Stimulated activated CD8-positive, alpha-beta memory T cell treated with anti-CD3 and anti-CD28 coated beads, Interleukin-4, amount 100 ng/mL, for 48 hours (primary cell): ENCODE measurements at regions not wholly inside any gene's neighbourhood (a gene's known extent, or its start where the extent isn't known, plus 50 kb on each side); places are given as distances from the start of the nearest gene placed in this dataset.

Experiments
- DNase-seq: peaks from one replicate; pipeline ENCODE4 v3.0.0-alpha.2; 2020

DNA sequence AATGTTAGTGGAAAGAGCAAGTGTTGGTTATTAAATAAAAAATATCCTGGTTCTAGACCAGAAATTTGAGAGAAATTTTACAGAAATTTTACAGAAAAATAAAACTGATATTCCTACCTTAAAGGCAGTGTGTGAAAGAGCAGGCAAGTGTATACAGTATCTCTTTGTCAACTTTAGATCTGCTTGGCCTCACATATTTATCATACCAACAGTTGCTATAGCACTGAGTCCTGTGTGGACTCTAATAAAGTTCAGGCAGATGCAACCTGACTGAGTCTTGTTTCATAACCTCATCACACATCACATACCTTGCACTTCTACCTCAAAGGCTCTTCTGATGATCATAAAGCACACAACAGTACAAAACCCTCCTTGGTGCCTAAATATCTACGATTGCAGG, 552.4 kb upstream of the PCDH15 start:
- no peak for DNase-seq

- DNase-seq: no peak
These were observed 550.4 kb upstream of the PCDH15 start for GRCh38 chr10:55351431-55351830.

DNA sequence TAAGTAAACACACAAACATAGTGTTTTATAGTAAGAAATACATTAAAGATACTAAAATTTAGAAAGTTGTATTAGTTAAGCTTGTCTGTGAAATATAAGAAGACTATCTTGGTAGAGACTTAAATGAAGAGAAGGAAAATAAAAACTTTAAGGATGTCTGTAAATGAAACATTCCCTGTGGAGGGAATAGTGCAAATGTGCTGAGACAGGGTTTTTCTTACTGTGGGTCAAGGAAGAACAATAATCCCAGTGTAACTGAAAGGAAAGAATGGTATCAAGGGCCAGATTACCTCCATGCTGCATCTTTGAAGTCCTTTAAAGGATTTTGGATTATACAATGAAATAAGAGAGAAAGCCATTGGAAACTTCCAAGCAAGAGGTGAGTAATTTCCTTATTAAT, 547.5 kb upstream of the PCDH15 start:
- no peak for DNase-seq

GRCh38 chr10:55330486-55330885, 529.5 kb upstream of the PCDH15 start:
- DNase-seq: no peak

DNA sequence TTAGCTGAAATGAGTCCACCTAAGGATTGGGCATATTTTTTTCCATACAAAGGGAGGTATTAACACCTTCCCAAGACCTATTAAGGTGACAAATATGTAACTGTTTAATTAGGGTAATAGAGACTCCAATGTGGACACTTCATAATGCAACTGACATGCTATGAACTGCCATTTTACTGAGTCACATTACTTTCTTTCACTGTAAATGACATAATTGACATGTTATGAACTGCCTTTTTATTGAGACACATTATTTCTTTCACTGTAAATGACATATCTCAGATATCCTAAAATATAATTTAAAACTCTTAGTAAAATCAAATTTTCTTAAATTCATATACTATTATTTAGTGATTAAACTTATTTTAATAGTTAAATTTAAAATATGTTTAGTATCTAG, 528.8 kb upstream of the PCDH15 start:
- DNase-seq: no peak

DNA sequence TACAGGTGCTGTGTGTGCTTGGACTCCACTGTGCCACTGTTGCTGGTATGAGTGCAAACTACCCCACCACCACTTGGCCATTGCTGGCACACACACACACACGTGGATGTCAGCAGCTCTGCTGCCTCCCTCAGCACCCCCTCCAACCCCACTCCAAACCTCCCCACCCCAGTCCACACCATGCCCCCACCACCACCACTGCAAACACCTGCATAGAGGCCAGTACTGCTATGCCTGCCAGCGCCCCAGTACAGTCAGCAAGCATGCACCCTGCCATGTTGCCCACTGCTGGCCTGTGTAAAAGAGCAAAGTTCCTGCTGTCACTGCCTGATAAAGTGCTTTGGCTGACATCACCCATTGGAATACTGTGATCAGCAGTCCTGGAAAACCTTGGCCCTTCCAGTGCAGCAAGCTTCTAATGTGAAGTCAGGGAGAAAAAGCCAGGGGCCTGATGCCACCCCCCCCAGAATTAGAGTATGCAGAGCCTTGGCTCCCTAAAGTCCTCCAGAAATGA, 519.2 kb upstream of the PCDH15 start:
- no peak for DNase-seq

DNA sequence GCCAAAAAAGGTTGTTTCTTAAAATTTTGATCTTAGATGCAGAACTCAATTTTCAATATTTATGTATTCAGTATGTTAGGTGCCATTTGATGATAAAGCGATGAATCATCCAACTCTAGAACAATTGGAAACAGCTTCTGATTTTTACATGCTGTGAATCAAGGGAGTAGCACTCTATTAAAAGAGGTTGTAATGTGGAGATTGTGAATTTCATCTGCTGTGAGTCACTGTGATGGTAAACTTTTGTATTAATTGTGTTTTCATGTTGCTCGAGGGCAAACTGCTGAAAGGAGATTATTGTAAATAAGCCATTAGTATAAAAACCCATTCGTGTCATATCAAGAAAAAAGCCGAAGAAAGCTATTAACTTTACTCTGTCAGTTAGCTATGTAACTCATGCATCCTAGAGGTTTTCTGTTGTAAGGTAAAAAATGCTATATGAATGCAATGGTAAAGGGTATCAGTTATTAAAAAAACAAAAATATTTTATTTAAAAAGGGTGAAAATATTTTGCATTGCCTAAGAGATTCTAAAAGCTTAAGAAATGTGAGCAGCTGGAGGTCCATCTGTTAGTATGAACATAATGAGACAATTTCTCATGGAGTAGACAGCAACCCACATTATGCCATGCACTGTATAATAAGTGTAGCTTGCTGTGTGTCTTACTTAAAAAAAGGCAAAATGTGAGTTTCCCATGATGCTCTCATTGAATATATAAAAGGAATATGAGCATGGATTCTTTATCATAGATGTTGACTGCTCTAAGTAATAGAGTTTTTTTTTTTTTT, 511.0 kb upstream of the PCDH15 start:
- DNase-seq: no peak

DNA sequence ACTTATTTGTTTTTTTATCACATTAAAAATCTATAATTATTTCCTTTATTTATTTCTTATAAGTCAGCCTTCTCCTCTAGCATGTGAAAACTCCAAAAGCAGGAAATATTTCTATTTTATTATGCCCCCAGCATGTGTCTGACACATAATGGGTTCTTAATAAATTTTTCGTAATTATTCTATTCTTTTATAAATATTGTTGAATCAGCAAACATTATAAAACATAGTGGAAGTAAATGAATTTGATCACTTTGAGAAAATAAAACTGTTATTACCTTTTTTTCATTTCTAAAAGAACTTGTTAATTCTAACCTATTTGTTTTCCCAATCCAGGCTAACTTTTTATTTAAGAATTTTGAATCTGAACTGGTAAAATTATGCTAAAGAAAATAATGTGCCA, 509.1 kb upstream of the PCDH15 start:
- DNase-seq: no peak

DNA sequence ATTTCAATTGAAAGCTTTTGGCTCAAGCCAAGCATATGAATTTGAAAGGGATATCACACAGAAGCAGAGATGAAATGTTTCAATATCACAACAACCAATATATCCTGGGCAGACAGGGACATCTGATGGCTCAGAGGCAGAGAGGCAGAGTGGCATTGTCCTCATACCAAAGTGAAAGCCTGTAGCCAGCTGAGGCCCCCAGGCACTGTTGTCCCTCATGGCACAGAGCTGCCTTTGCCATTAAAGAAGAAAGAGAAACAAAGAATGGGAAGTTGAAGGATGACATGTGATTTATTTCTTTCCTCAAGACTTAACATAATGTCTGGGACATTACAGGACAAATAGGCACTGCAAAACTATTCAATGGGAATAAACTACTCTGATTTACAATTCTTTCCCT, 504.3 kb upstream of the PCDH15 start:
- no peak for DNase-seq

DNA sequence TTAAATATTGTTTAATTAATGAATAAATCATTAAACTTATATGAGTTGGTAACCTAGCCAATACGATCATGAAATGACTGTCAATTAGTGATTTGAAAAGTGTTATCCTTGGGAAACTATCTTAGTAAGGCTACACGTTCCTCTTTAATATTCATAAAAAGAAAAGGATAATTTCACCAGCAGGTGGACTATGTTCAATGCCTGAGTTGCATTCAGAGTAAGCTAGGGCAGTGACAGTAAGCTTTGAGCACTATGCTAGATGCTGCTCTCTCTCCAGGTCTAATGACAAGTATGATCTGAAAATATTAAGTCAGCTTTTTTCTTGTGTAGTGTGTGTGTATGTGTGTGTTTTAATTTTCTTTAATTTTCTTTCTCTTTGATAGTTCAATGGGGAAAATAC, 486.3 kb upstream of the PCDH15 start:
- no peak for DNase-seq

DNA sequence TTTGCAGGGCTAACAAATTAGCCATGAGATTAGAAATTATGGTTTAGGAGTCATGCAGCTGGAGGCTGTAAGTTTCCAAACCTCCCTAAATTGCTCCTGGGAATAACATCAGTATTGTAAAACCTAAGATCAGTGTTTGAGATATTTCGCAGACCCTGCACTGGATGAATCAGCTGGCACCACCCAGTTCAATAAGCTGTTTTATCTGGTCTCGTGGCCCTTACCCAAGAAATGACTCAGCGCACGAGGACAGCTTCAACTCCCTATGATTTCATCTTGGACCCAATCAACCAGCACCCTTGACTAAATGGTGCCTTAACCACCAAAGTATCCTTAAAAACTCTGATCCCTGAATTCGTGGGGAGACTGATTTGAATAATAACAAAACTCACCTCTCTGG, 482.0 kb upstream of the PCDH15 start:
- no peak for DNase-seq

GRCh38 chr10:55280696-55281095, 479.7 kb upstream of the PCDH15 start:
- DNase-seq: no peak

DNA sequence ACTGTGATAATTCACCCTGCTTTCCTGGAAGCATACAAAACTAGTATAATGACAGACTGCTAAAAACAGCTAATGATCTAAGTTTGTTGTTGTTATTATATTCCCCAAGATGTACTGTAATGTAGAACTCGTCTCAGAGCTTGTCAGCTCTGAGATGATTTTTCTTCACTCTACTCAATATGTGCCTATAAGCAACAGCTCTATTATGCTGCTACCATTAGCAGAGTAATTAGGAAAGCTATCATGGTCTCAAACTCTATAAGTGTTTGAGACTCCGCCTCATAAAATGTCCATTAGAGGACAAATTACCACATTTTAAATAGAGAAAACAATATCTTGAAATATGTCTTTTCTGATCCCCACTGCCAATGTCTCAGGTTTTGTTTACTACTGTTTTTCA, 476.5 kb upstream of the PCDH15 start:
- no peak for DNase-seq

- DNase-seq: no peak
These were observed 473.3 kb upstream of the PCDH15 start for GRCh38 chr10:55274367-55274766.

GRCh38 chr10:55273946-55274345, 472.9 kb upstream of the PCDH15 start:
- no peak for DNase-seq

GRCh38 chr10:55272886-55273285, 471.9 kb upstream of the PCDH15 start:
- no peak for DNase-seq

GRCh38 chr10:55266797-55267196, 465.8 kb upstream of the PCDH15 start:
- DNase-seq: no peak

DNA sequence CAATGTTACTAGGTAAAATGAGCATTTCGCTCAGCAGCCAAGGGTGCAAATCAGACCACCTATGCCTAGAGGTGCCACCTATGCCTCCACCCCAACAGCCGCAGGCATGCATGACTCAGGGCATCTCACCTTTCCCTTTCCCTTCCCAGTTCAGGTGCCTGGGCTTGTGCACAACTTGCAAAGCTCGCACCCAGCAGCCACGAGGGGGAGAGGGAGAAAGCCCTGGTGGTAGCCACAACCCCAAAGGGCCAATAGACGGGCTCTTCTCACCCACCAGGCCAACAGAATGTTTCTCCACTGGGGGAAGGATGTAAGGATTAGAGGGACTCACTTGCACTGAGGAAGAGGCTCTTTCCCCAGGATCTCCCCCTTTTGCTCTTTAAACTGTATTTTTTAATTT, 462.3 kb upstream of the PCDH15 start:
- no peak for DNase-seq

GRCh38 chr10:55242544-55242943, 441.5 kb upstream of the PCDH15 start:
- DNase-seq: no peak

GRCh38 chr10:55237462-55237861, 436.4 kb upstream of the PCDH15 start:
- DNase-seq: no peak

DNA sequence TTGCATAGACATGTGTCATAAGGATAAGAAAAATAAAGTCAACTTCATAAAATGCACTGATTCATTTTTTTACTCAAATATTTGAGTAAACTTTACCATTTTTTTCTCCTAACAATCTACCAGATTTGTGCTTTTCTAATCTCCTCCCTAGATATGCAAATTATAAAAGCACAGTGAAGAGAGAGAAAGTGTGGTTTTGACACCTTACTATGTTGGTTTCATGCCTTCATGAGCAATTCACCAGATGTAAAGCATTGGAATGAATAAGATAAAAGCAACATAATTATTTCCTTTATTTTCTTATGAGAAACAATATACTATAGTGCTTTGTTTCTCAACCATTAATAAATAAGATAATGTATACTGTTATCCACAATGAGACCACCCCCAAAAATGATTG, 432.5 kb upstream of the PCDH15 start:
- DNase-seq: no peak

GRCh38 chr10:55233090-55233489, 432.1 kb upstream of the PCDH15 start:
- DNase-seq: no peak

DNA sequence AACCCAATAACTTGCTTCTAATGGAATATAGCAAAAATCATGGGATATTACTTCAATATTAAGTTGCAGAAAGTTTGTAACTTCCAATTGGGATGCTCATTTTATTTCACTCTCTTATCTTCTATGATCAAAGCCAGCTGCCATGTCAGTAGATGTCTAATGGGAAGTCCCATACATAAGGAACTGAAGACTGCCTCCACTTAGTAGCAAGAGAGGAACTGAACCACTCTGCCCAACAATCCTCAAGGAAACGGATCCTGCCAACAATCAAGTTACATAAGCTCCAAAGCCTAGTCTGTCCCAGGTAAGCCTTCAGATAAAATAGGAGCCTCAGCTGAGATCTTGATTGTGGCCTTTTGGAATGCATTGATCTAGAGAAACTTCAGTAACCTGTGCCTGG, 431.5 kb upstream of the PCDH15 start:
- DNase-seq: no peak

GRCh38 chr10:55227967-55228366, 426.9 kb upstream of the PCDH15 start:
- no peak for DNase-seq
